LNCAP (cell line): ENCODE measurements at regions not wholly inside any gene's neighbourhood (a gene's known extent, or its start where the extent isn't known, plus 50 kb on each side); places are given as distances from the start of the nearest gene placed in this dataset.

Experiments used
- TF ChIP-seq, protein P1 (sequence below): fragments of 450-650 bp; IDR thresholded peaks from 2 replicates; pipeline ENCODE4 v1.5.1; 2017; ENCODE audit warnings: mild to moderate bottlenecking

DNA sequence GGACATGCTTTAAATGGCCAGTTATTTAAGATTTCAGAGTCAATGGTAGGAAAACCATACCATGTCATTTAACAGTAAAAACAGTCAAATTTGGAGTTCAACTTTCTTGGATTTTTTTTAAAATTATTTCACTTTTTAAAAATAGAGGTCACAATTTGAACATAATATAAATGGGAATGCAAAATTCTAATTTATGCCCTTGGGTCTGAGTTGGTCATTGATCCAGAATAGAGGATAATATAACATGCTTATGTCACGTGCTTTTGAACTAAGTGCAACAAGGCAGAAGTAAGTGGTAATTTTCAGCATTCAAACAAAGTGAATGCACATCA is 113.1 kb upstream of the SLC35F3 start:
- TF ChIP-seq, protein P1, sequence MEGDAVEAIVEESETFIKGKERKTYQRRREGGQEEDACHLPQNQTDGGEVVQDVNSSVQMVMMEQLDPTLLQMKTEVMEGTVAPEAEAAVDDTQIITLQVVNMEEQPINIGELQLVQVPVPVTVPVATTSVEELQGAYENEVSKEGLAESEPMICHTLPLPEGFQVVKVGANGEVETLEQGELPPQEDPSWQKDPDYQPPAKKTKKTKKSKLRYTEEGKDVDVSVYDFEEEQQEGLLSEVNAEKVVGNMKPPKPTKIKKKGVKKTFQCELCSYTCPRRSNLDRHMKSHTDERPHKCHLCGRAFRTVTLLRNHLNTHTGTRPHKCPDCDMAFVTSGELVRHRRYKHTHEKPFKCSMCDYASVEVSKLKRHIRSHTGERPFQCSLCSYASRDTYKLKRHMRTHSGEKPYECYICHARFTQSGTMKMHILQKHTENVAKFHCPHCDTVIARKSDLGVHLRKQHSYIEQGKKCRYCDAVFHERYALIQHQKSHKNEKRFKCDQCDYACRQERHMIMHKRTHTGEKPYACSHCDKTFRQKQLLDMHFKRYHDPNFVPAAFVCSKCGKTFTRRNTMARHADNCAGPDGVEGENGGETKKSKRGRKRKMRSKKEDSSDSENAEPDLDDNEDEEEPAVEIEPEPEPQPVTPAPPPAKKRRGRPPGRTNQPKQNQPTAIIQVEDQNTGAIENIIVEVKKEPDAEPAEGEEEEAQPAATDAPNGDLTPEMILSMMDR: 0 out of 2 replicates have a peak, but pooled peaks have one; percentile 6

DNA sequence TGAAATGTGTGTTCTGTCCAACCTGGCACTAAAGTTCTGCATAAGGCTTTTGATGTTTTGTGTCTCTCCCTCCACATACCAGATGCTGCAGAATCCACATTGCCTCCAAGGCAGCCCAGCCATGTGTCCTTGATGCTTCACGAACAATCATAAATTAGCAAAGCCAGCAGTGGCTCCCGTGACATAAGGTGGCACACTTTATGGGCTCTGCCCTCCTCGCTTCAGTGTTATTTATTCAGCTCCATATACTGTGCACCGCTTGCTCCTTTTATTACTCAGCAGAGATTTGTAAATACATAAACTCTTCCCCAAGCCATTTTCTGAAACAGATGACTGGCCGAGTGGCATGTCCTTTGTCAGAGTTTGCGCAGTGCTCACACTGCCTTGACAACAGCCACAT is 112.8 kb upstream of the SLC35F3 start:
- TF ChIP-seq, protein P1: no peak

DNA sequence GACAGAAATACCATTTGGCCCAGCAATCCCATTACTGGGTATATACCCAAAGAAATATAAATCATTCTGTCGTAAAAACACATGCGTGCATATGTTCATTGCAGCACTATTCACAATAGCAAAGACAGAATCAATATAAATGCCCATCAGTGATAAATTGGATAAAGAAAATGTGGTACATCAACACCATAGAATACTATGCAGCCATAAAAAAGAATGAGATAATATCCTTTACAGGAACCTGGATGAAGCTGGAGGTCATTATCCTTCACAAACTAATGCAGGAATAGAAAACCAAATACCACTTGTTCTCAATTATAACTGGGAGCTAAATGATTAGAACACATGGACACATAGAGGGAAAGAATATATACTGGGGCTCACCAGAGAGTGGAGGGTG is 109.6 kb upstream of the SLC35F3 start:
- TF ChIP-seq, protein P1: no peak

DNA sequence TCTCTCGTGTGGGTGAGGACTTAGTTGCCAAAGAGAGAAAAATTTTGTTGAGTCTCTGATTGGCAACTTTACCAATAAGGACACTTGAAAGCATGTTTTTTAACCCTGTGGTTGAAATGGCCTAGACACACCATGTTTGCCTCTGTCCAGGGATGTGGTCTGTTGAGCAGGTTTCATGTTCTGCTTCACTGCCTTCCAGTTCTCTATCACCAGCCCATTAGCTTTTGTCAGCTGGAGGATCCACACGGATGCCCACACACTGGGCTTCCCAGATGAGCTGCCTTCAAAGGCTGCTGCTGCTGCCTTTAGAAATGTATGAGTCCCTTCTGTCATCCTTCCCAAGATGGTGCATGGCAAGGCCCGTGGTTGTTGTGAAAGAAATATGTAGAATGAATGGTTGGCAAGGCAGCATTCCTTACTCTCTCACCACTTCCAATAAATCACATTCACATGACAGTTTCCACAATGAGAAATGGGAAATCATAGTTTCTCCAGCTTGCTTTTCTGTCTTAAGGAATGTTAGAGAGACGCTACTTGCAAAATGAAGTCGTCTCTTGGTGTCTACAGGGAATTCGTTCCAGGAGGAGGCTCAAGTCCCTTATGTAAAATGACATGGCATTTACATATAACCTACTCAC is 108.2 kb upstream of the SLC35F3 start:
- TF ChIP-seq, protein P1: no peak

DNA sequence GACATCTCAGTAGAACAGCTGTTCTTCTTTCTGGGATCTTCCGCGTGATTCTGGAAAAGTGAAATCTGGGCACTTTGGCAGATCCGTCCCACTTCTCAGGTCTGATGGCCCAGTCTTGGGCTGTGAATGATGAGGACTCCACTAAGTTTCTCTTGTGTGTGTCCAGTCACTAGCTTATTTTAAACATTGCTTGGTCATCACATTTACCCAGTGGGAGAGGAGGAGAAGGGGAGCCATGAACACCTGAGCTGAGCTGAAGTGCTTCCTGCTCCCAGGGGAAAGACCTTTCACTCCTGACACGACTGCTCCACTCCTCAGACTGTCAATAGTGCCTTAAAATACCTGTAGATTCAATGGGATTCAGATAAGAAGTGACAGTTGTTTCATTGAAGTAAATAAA is 101.9 kb upstream of the SLC35F3 start:
- TF ChIP-seq, protein P1: no peak

DNA sequence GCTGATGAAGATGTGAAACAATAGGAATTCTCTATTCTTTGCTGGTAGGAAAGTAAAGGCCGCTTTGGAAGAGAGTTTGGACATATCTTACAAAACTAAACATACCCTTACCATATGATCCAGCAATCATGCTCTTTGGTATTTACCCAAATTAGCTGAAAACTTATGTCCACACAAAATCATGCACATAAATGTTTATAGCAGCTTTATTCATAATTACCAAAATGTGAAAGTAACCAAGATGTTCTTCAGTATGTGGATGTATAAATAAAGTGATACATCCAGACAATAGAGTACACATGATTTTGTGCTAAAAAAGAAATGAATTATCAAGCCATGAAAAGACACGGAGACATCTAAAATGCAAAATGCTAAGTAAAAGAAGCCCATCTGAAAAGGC is 98.7 kb upstream of the SLC35F3 start:
- TF ChIP-seq, protein P1: no peak

DNA sequence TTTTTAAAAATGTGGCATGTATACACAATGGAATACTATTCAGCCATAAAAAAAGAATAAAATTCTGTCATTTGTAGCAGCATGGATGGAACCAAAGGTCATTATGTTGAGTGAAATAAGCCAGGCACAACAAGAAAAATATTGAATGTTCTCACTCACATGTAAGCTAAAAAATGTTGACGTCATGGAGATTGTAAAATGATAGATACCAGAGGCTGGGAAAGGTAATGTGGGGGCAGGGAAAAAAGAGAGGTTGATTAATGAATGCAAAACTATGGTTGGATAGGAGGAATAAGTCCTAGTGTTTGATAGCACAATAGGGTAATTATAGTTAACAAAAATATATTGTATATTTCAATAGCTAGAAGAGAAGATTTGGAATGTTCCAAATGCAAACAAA is 89.1 kb upstream of the SLC35F3 start:
- TF ChIP-seq, protein P1: no peak

DNA sequence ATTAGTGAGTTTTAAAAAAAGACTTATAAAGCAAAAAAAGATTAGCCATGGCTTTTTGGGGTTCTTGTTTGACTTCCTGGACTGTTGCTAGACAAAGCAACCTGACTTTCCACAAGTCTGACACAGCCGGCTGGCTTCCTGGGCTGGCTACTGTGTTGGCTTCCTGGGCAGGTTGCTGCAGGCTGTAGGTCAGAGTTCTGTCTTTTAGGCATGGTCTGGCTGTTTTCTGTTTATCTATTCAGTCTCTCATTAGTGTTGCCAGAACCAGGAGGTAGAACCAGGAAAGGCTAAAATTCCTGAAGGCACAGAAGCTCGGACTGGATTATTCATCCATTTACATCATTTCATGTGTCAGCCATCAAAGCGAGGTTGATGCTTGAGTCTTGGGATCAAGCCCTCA is 88.6 kb upstream of the SLC35F3 start:
- TF ChIP-seq, protein P1: no peak
